Suprapubic skin (tissue), 4 donors: ENCODE measurements at regions not wholly inside any gene's neighbourhood (a gene's known extent, or its start where the extent isn't known, plus 50 kb on each side); places are given as distances from the start of the nearest gene placed in this dataset.

Source experiments
- CTCF ChIP-seq, 2 donors: fragments of 200-600 bp in 1 of 2; fragments of 450-650 bp in 1 of 2; sonication (generic) in 1 of 2; IDR thresholded peaks; one replicate each; pipeline ENCODE4 v1.5.1; 2016 to 2019; ENCODE audit warnings: antibody characterized with exemption in 2 of 2, mild to moderate bottlenecking in 1 of 2, moderate library complexity in 1 of 2
- EP300 ChIP-seq: sonication (generic); formaldehyde crosslinking; IDR thresholded peaks from one replicate; pipeline ENCODE4 v1.6.1; 2017; ENCODE audit warnings: antibody characterized with exemption
- POLR2AphosphoS5 ChIP-seq, 3 donors: sonication (generic); formaldehyde crosslinking; IDR thresholded peaks; one replicate each; pipeline ENCODE4 v1.6.1; 2017; ENCODE audit warnings: antibody characterized with exemption in 3 of 3

- no peak for TF ChIP-seq EP300
- no peak for TF ChIP-seq CTCF (IDR thresholded peaks at IDR 0.05)
- no peak for TF ChIP-seq POLR2AphosphoS5 (IDR thresholded peaks at IDR 0.05)
Observed at GRCh38 chr13:73987618-73988017, 146.6 kb downstream of the KLF12 start.
